Hepatocyte (in vitro differentiated cells): ENCODE measurements at regions not wholly inside any gene's neighbourhood (a gene's known extent, or its start where the extent isn't known, plus 50 kb on each side); places are given as distances from the start of the nearest gene placed in this dataset.

Source experiments
- CTCF ChIP-seq: fragments of 200-600 bp; sonication (generic); IDR thresholded peaks from 2 replicates; pipeline ENCODE4 v1.5.1; 2016; ENCODE audit warnings: antibody characterized with exemption, mild to moderate bottlenecking; ENCODE audit not compliant: poor library complexity
- EZH2 ChIP-seq: fragments of 200-600 bp; sonication (generic); IDR thresholded peaks from 2 replicates; pipeline ENCODE4 v1.6.1; 2016; ENCODE audit warnings: antibody characterized with exemption, mild to moderate bottlenecking, borderline replicate concordance
- EZH2phosphoT487 ChIP-seq: fragments of 200-600 bp; sonication (generic); IDR thresholded peaks from one replicate; pipeline ENCODE4 v1.6.1; 2018; ENCODE audit warnings: antibody characterized with exemption, mild to moderate bottlenecking, low read depth, moderate library complexity; ENCODE audit not compliant: unreplicated experiment, severe bottlenecking

GRCh38 chr15:69663982-69664381, 211.4 kb downstream of the RPLP1 start:
- TF ChIP-seq CTCF (no peak), EZH2 (no peak), EZH2phosphoT487 (no peak)
